Peyer's patch (tissue), 4 donors: ENCODE measurements at regions not wholly inside any gene's neighbourhood (a gene's known extent, or its start where the extent isn't known, plus 50 kb on each side); places are given as distances from the start of the nearest gene placed in this dataset.

Experiments
- CTCF ChIP-seq, 6 experiments: fragments of 450-650 bp in 4 of 6; fragments of 200-600 bp in 2 of 6; sonication (generic) in 1 of 6; IDR thresholded peaks; one replicate each; pipeline ENCODE4 v1.5.1; 2017 to 2019; ENCODE audit warnings: antibody characterized with exemption in 6 of 6, mild to moderate bottlenecking in 3 of 6, moderate library complexity in 1 of 6
- POLR2A ChIP-seq, 2 donors: fragments of 450-650 bp; IDR thresholded peaks; one replicate each; pipeline ENCODE4 v1.5.1; 2017; ENCODE audit warnings: antibody characterized with exemption in 2 of 2, mild to moderate bottlenecking in 2 of 2, moderate library complexity in 2 of 2

GRCh38 chr2:207243601-207244000 lies 77.9 kb upstream of the KLF7 start:
- TF ChIP-seq CTCF (IDR thresholded peaks at IDR 0.05) (no peak), POLR2A (IDR thresholded peaks at IDR 0.05) (no peak)
